ENCODE measurements at regions not wholly inside any gene's neighbourhood (a gene's known extent, or its start where the extent isn't known, plus 50 kb on each side); places are given as distances from the start of the nearest gene placed in this dataset.

- TF ChIP-seq CTCF (conservative IDR thresholded peaks at IDR 0.05; ENCODE audit: low read length), result no peak
- TF ChIP-seq EZH2phosphoT487 (IDR thresholded peaks at IDR 0.05; ENCODE audit: borderline replicate concordance, low read depth, low read length), result no peak
Observed at GRCh38 chr1:190043655-190044054, 434.0 kb downstream of the BRINP3 start.

Measured in OCI-LY7 (cell line).